K562 (cell line): ENCODE measurements at regions not wholly inside any gene's neighbourhood (a gene's known extent, or its start where the extent isn't known, plus 50 kb on each side); places are given as distances from the start of the nearest gene placed in this dataset.

ENCODE experiments used
- ATAC-seq: fragments of 200-7000 bp; cut with Tn5 transposase; 3 replicates; pipeline ENCODE4 v1.9.1; 2020; ENCODE audit warnings: moderate library complexity
- BruUV-seq: library from RNA; stranded (reverse); fragments of 400-500 nt; replicated peaks from 2 replicates; lab custom pipeline; 2021; lab: Mats Ljungman, UMichigan
- CTCF ChIA-PET: fragments of 300-600 bp; formaldehyde crosslinking; extraction: SDS; loops from one replicate; lab custom pipeline; 2021; ENCODE audit warnings: low intra/inter-chr PET ratio; lab: Yijun Ruan, JAX
- POLR2A ChIA-PET: fragments of 300-600, 350-650 bp; sonication (Branson Sonifier 250); formaldehyde crosslinking; extraction: SDS; loops from one replicate; lab custom pipeline; 2021; ENCODE audit warnings: antibody characterized with exemption, inconsistent platforms; lab: Yijun Ruan, JAX
- DNase-seq, 4 experiments: peaks; one replicate each; pipeline versions ENCODE4 v3.0.0 to v3.0.0-alpha.2; 2011 to 2018; ENCODE audit warnings: low spot score in 3 of 4, mixed read lengths in 3 of 4; ENCODE audit errors: extremely low read depth in 1 of 4
- FAIRE-seq: peaks from 2 replicates; lab custom pipeline; 2011; peaks lifted over from hg19 to GRCh38; lab: Jason Lieb, UNC
- H2AFZ ChIP-seq: 2 replicates; pipeline ENCODE4 v1.6.0; 2011; ENCODE audit warnings: low read depth, low read length, control low read depth, inconsistent platforms
- H3K27ac ChIP-seq: fragments of 200-600 bp; 3 replicates; pipeline ENCODE4 v1.8.0; 2011; ENCODE audit warnings: low read depth, mild to moderate bottlenecking, control low read depth, inconsistent platforms, low read length, moderate library complexity, mixed read lengths; ENCODE audit errors: extremely low read depth
- H3K27me3 ChIP-seq, 2 experiments: fragments of 300-600 bp in 1 of 2; 2 replicates in 1 of 2; 3 replicates in 1 of 2; pipeline versions ENCODE4 v1.6.0 to v1.8.0; 2011; ENCODE audit warnings: inconsistent platforms in 2 of 2, low read length in 2 of 2, mild to moderate bottlenecking in 1 of 2, mixed read lengths in 1 of 2, moderate library complexity in 1 of 2; ENCODE audit not compliant: control insufficient read depth in 2 of 2, insufficient read depth in 2 of 2
- H3K36me3 ChIP-seq: fragments of 300-600 bp; 3 replicates; pipeline ENCODE4 v1.8.0; 2011; ENCODE audit warnings: mild to moderate bottlenecking, low read length, inconsistent platforms; ENCODE audit not compliant: control insufficient read depth, insufficient read depth
- H3K4me1 ChIP-seq, 2 experiments: fragments of 200-600 bp in 1 of 2; replicated peaks in 1 of 2; 2 replicates in 1 of 2; 3 replicates in 1 of 2; pipeline versions ENCODE4 v1.5.1 to v1.8.0; 2011; ENCODE audit warnings: inconsistent platforms in 2 of 2, low read length in 2 of 2, mild to moderate bottlenecking in 1 of 2, mixed read lengths in 1 of 2, moderate library complexity in 1 of 2; ENCODE audit not compliant: control insufficient read depth in 2 of 2, insufficient read depth in 2 of 2
- H3K4me2 ChIP-seq: 2 replicates; pipeline ENCODE4 v1.6.1; 2011; ENCODE audit warnings: low read length, control low read depth, inconsistent platforms, mixed read lengths; ENCODE audit not compliant: insufficient read depth
- H3K4me3 ChIP-seq: fragments of 200-600 bp; sonication (generic), shearing (Covaris generic); 2 replicates; pipeline ENCODE4 v1.5.1; 2016; ENCODE audit warnings: control low read depth, inconsistent platforms
- H3K79me2 ChIP-seq: fragments of 200-600 bp; 3 replicates; pipeline ENCODE4 v1.8.0; 2011; ENCODE audit warnings: low read length, inconsistent platforms; ENCODE audit not compliant: control insufficient read depth, insufficient read depth
- H3K9ac ChIP-seq, 2 experiments: 2 replicates each; pipeline versions ENCODE4 v1.6.0 to v1.6.1; 2011; ENCODE audit warnings: low read depth in 2 of 2, low read length in 2 of 2, control low read depth in 1 of 2, inconsistent platforms in 1 of 2, mild to moderate bottlenecking in 1 of 2, mixed read lengths in 1 of 2; ENCODE audit not compliant: insufficient read depth in 1 of 2
- H3K9me1 ChIP-seq: one replicate; pipeline ENCODE4 v1.6.0; 2011; ENCODE audit warnings: inconsistent platforms, mild to moderate bottlenecking, low read length, moderate library complexity; ENCODE audit not compliant: control insufficient read depth, insufficient read depth
- H3K9me3 ChIP-seq: replicated peaks from 2 replicates; pipeline ENCODE4 v1.5.1; 2011; ENCODE audit warnings: low read depth, low read length, inconsistent platforms; ENCODE audit not compliant: control insufficient read depth, insufficient read depth
- H4K20me1 ChIP-seq: replicated peaks from 2 replicates; pipeline ENCODE4 v1.6.1; 2011; ENCODE audit warnings: low read length, inconsistent platforms, mixed read lengths; ENCODE audit not compliant: control insufficient read depth, insufficient read depth
- ATF1 ChIP-seq, 2 experiments: fragments of 450-650 bp in 1 of 2; IDR thresholded peaks; 2 replicates each; pipeline ENCODE4 v1.6.1; 2016; ENCODE audit warnings: missing compliant biosample characterization in 1 of 2, missing genetic modification characterization in 1 of 2
- CHD1 ChIP-seq: fragments of 200-600 bp; sonication (generic); IDR thresholded peaks from one replicate; pipeline ENCODE4 v1.6.1; 2012; ENCODE audit warnings: mild to moderate bottlenecking, moderate library complexity, low read length, inconsistent platforms
- COPS2 ChIP-seq: fragments of 450-650 bp; conservative IDR thresholded peaks from 2 replicates; pipeline ENCODE4 v1.6.1; 2016; ENCODE audit warnings: mild to moderate bottlenecking, moderate library complexity
- ETV6 ChIP-seq, 3 experiments: fragments of 150-350 bp in 1 of 3; sonication (generic) in 1 of 3; formaldehyde crosslinking in 1 of 3; IDR thresholded peaks; 2 replicates each; pipeline versions ENCODE4 v1.6.1 to v1.8.0; 2014 to 2022; ENCODE audit warnings: borderline replicate concordance in 2 of 3, low read depth in 2 of 3, antibody characterized with exemption in 1 of 3, low read length in 1 of 3, mild to moderate bottlenecking in 1 of 3, missing genetic modification reagents in 1 of 3
- NFE2 ChIP-seq: IDR thresholded peaks from 2 replicates; pipeline ENCODE4 v1.6.1; 2014; ENCODE audit warnings: antibody characterized with exemption, low read depth
- POLR2AphosphoS2 ChIP-seq: IDR thresholded peaks from 2 replicates; pipeline ENCODE4 v1.6.1; 2012; ENCODE audit warnings: low read length, improper control_type of control experiment
- RBM17 ChIP-seq: fragments of 200-400 bp; formaldehyde crosslinking; IDR thresholded peaks from 2 replicates; pipeline ENCODE4 v1.6.1; 2017; ENCODE audit warnings: low read depth, mild to moderate bottlenecking, low read length, borderline replicate concordance
- SMAD1 ChIP-seq: fragments of 150-350 bp; IDR thresholded peaks from 2 replicates; pipeline ENCODE4 v1.6.1; 2014; ENCODE audit warnings: low read length, low read depth; ENCODE audit not compliant: partially characterized antibody
- ZC3H11A ChIP-seq: IDR thresholded peaks from 2 replicates; pipeline ENCODE4 v1.6.1; 2012; ENCODE audit warnings: low read depth, low read length, improper control_type of control experiment
- ZC3H4 ChIP-seq: sonication (generic); formaldehyde crosslinking; IDR thresholded peaks from 2 replicates; pipeline ENCODE4 v1.9.0; 2021; ENCODE audit warnings: missing genetic modification reagents, borderline replicate concordance
- ZNF282 ChIP-seq: sonication (generic); formaldehyde crosslinking; IDR thresholded peaks from 2 replicates; pipeline ENCODE4 v1.8.1; 2023; ENCODE audit warnings: missing genetic modification reagents
- ZNF644 ChIP-seq: fragments of 200-800 bp; sonication (Bioruptor generic); IDR thresholded peaks from 2 replicates; pipeline ENCODE4 v1.6.1; 2016; ENCODE audit warnings: low read depth, missing genetic modification characterization, missing compliant biosample characterization
- in situ Hi-C: fragments of 300-500 bp; cut with MboI; formaldehyde crosslinking; loops from 4 replicates; pipeline ENCODE4 v1.15.0; 2018; ENCODE audit warnings: inconsistent platforms, mixed read lengths
- intact Hi-C: fragments of 100-400 bp; cut with micrococcal nuclease; formaldehyde crosslinking; loops from 2 replicates; pipeline ENCODE4 v1.14.2; 2022
- TF ChIP-seq, protein P1 (sequence below): sonication (generic); formaldehyde crosslinking; IDR thresholded peaks from 2 replicates; pipeline ENCODE4 v1.8.0; 2022; ENCODE audit warnings: mild to moderate bottlenecking, missing genetic modification reagents
- TF ChIP-seq, protein P2 (sequence below): fragments of 250-450 bp; sonication (Bioruptor Pico); IDR thresholded peaks from 2 replicates; pipeline ENCODE4 v1.5.0; 2022; ENCODE audit warnings: mild to moderate bottlenecking
- TF ChIP-seq, protein P3 (sequence below): fragments of 450-650 bp; formaldehyde crosslinking; IDR thresholded peaks from 2 replicates; pipeline ENCODE4 v1.4.0; 2020; ENCODE audit warnings: mild to moderate bottlenecking, moderate library complexity
- TF ChIP-seq, protein P4 (sequence below): fragments of 450-650 bp; IDR thresholded peaks from 2 replicates; pipeline ENCODE4 v1.6.1; 2016; ENCODE audit warnings: mild to moderate bottlenecking

DNA sequence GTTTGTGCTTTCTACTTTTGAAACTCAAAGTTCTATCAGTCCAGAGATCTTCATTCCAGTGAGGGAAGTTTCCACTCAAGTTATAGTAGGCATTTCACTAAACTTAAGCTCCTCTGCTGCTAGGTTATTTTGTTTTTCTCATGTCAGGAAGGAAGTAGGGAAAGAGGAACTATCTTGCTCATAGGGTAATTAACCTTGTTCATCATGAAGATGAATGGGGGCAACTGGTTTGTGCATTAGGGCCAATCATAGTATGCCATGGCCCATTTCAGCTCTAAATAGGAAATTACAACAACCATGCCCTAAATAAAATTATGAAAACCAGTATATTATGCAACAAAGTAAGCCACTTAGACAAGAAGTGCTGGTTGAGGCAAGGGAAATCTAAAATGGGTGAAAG is 804.7 kb upstream of the NDST4 start:
- ChIA-PET POLR2A (no interaction called here), CTCF (no interaction called here)
- H3K27ac ChIP-seq = no peak overlapping the region
- no TSS peak for BruUV-seq
- H3K9me3 ChIP-seq = no peaks in the 10 kb centered on the region
- H3K4me3 ChIP-seq = no peak overlapping the region
- H3K36me3 ChIP-seq = no peaks in the 10 kb centered on the region
- intact Hi-C loops = no loop called here
- H4K20me1 ChIP-seq = no peaks in the 10 kb centered on the region
- in situ Hi-C loops = no loop called here
- no peaks in the 10 kb centered on the region for H3K27me3 ChIP-seq
- H3K4me1 ChIP-seq = no peaks in the 10 kb centered on the region
- H3K9me1 ChIP-seq = no peaks in the 10 kb centered on the region
- FAIRE-seq (no peak), DNase-seq (no peak), ATAC-seq (no peak)
- H2AFZ ChIP-seq = no peak overlapping the region
- H3K79me2 ChIP-seq = no peaks in the 10 kb centered on the region
- no peak overlapping the region for H3K9ac ChIP-seq
- no peak overlapping the region for H3K4me2 ChIP-seq
- TF ChIP-seq ZC3H11A (no peak), ETV6 (IDR thresholded peaks at IDR 0.05; ENCODE audit: borderline replicate concordance in 1 of 2, low read depth in 2 of 2, low read length in 1 of 2) (no peak), ETV6 (CRISPR knock-in tag; IDR thresholded peaks at IDR 0.05; ENCODE audit: borderline replicate concordance) (no peak), NFE2 (no peak), ATF1 (CRISPR knock-in tag; IDR thresholded peaks at IDR 0.05) (no peak), ATF1 (tag; IDR thresholded peaks at IDR 0.05) (no peak), ZNF282 (CRISPR knock-in tag) (no peak), ZC3H4 (CRISPR knock-in tag) (no peak), POLR2AphosphoS2 (no peak), CHD1 (no peak), RBM17 (no peak), SMAD1 (no peak), COPS2 (no peak), ZNF644 (tag) (no peak)
- TF ChIP-seq, protein P1, sequence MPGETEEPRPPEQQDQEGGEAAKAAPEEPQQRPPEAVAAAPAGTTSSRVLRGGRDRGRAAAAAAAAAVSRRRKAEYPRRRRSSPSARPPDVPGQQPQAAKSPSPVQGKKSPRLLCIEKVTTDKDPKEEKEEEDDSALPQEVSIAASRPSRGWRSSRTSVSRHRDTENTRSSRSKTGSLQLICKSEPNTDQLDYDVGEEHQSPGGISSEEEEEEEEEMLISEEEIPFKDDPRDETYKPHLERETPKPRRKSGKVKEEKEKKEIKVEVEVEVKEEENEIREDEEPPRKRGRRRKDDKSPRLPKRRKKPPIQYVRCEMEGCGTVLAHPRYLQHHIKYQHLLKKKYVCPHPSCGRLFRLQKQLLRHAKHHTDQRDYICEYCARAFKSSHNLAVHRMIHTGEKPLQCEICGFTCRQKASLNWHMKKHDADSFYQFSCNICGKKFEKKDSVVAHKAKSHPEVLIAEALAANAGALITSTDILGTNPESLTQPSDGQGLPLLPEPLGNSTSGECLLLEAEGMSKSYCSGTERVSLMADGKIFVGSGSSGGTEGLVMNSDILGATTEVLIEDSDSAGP (CRISPR knock-in tag) = no peak
- TF ChIP-seq, protein P2, sequence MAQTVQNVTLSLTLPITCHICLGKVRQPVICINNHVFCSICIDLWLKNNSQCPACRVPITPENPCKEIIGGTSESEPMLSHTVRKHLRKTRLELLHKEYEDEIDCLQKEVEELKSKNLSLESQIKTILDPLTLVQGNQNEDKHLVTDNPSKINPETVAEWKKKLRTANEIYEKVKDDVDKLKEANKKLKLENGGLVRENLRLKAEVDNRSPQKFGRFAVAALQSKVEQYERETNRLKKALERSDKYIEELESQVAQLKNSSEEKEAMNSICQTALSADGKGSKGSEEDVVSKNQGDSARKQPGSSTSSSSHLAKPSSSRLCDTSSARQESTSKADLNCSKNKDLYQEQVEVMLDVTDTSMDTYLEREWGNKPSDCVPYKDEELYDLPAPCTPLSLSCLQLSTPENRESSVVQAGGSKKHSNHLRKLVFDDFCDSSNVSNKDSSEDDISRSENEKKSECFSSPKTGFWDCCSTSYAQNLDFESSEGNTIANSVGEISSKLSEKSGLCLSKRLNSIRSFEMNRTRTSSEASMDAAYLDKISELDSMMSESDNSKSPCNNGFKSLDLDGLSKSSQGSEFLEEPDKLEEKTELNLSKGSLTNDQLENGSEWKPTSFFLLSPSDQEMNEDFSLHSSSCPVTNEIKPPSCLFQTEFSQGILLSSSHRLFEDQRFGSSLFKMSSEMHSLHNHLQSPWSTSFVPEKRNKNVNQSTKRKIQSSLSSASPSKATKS = no peak
- TF ChIP-seq, protein P3, sequence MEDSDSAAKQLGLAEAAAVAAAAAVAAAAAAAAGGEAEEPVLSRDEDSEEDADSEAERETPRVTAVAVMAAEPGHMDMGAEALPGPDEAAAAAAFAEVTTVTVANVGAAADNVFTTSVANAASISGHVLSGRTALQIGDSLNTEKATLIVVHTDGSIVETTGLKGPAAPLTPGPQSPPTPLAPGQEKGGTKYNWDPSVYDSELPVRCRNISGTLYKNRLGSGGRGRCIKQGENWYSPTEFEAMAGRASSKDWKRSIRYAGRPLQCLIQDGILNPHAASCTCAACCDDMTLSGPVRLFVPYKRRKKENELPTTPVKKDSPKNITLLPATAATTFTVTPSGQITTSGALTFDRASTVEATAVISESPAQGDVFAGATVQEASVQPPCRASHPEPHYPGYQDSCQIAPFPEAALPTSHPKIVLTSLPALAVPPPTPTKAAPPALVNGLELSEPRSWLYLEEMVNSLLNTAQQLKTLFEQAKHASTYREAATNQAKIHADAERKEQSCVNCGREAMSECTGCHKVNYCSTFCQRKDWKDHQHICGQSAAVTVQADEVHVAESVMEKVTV = no peak
- TF ChIP-seq, protein P4, sequence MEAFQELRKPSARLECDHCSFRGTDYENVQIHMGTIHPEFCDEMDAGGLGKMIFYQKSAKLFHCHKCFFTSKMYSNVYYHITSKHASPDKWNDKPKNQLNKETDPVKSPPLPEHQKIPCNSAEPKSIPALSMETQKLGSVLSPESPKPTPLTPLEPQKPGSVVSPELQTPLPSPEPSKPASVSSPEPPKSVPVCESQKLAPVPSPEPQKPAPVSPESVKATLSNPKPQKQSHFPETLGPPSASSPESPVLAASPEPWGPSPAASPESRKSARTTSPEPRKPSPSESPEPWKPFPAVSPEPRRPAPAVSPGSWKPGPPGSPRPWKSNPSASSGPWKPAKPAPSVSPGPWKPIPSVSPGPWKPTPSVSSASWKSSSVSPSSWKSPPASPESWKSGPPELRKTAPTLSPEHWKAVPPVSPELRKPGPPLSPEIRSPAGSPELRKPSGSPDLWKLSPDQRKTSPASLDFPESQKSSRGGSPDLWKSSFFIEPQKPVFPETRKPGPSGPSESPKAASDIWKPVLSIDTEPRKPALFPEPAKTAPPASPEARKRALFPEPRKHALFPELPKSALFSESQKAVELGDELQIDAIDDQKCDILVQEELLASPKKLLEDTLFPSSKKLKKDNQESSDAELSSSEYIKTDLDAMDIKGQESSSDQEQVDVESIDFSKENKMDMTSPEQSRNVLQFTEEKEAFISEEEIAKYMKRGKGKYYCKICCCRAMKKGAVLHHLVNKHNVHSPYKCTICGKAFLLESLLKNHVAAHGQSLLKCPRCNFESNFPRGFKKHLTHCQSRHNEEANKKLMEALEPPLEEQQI = no peak
